ENCODE measurements at regions not wholly inside any gene's neighbourhood (a gene's known extent, or its start where the extent isn't known, plus 50 kb on each side); places are given as distances from the start of the nearest gene placed in this dataset.
A peak's percentile ranks its signal among the peaks of the same experiment; 100 is the strongest.

DNA sequence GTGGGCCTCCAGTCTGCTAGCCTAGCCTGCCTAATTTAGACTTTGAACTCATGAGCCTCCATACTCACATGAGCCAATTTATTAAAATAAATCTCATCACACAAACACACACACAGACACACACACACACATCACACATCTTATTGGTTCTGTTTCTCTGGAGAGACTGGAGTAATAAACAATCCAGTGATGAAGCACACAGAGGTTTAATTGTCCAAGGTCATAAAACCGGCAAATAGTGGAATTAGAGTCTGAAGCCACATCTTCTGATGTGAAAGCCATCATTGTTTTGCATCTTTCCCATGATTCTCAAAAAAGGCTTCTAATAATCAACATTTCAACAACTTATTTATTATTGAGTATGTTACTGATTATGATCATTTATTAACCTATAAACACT lies 249.4 kb upstream of the KCNH8 start:
- TF ChIP-seq, protein P1, sequence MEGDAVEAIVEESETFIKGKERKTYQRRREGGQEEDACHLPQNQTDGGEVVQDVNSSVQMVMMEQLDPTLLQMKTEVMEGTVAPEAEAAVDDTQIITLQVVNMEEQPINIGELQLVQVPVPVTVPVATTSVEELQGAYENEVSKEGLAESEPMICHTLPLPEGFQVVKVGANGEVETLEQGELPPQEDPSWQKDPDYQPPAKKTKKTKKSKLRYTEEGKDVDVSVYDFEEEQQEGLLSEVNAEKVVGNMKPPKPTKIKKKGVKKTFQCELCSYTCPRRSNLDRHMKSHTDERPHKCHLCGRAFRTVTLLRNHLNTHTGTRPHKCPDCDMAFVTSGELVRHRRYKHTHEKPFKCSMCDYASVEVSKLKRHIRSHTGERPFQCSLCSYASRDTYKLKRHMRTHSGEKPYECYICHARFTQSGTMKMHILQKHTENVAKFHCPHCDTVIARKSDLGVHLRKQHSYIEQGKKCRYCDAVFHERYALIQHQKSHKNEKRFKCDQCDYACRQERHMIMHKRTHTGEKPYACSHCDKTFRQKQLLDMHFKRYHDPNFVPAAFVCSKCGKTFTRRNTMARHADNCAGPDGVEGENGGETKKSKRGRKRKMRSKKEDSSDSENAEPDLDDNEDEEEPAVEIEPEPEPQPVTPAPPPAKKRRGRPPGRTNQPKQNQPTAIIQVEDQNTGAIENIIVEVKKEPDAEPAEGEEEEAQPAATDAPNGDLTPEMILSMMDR (IDR thresholded peaks at IDR 0.05; ENCODE audit: low read depth, low read length), result no peak
- H3K4me3 ChIP-seq (ENCODE audit: low read depth, low read length), result no peak overlapping the region
- DNase-seq (ENCODE audit: low read depth), result no peak

DNA sequence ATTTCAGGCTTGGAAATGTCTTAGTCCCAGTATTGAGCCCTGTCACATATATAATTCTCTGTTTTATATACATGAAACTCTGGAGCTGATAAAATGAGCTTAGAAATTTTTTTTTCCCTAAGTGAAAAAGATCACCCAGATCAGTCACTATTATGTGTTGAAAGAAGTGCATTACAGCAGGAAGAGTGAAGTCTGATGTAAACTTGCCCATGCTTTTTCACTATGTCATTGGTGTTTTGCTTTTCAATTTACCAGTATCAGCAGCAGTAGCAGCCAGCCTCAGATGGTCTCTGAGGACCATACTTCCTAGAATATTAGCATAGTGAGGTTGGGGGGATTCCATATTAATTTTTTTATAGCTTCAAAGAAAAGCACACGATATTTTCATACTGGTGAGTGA lies 255.6 kb upstream of the KCNH8 start:
- no peak for DNase-seq (ENCODE audit: low read depth)
- TF ChIP-seq, protein P1 (IDR thresholded peaks at IDR 0.05; ENCODE audit: low read depth, low read length), result no peak
- TF ChIP-seq, protein P2, sequence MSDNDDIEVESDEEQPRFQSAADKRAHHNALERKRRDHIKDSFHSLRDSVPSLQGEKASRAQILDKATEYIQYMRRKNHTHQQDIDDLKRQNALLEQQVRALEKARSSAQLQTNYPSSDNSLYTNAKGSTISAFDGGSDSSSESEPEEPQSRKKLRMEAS (IDR thresholded peaks at IDR 0.05; ENCODE audit: low read depth, low read length), result no peak
- TF ChIP-seq MYC (IDR thresholded peaks at IDR 0.05; ENCODE audit: low read depth, low read length) (no peak), POLR2A (IDR thresholded peaks at IDR 0.05; ENCODE audit: extremely low read depth, insufficient read length) (no peak)

DNA sequence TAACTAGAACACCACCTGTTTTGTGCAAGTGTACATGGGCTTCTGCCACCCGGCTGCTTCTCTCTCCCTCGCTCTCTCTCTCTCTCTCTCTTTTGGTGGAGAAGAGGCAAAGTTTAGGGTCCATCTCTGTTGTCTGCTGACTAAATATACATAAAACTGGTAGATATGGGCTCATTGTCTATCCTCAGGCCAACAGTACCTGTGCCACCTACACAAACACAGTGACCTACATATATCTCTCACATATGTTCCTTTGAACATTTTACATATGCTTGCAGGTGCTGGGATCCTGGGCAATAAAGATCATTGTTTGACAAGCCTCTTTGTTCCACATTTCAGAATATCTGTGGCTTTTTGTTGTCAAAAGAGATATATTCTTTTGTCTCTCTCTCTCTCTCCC lies 256.3 kb upstream of the KCNH8 start:
- no peak for TF ChIP-seq POLR2A (IDR thresholded peaks at IDR 0.05; ENCODE audit: extremely low read depth, insufficient read length)
- TF ChIP-seq MYC (IDR thresholded peaks at IDR 0.05; ENCODE audit: low read depth, low read length), result no peak
- TF ChIP-seq, protein P2 (IDR thresholded peaks at IDR 0.05; ENCODE audit: low read depth, low read length), result no peak
- TF ChIP-seq, protein P1 (IDR thresholded peaks at IDR 0.05; ENCODE audit: low read depth, low read length), result no peak

More for the DNA sequence above, 255.6 kb upstream of the KCNH8 start:
- H3K4me3 ChIP-seq (ENCODE audit: low read depth, low read length), result no peak overlapping the region

DNA sequence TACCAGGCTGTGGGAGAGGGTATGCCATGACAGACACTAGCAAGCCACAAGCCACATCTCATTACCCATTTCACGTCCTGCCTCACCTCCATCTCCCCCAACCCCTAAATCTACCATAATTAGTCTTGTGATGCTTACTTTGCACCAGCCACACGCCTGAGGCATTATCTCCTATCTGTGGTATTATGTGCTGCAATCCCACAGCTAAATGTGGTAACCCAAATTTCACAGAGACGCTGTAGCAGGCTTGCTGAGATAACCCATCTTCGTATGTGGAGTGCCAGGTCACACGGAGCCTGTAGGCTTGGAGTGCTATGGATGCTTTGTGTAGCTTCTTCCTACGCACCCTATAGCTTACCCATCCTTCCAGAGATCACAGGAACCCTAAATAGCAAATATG lies 256.7 kb upstream of the KCNH8 start:
- peak; percentile 31 for DNase-seq (ENCODE audit: low read depth)
- TF ChIP-seq MYC (IDR thresholded peaks at IDR 0.05; ENCODE audit: low read depth, low read length) (no peak), POLR2A (IDR thresholded peaks at IDR 0.05; ENCODE audit: extremely low read depth, insufficient read length) (no peak)
- TF ChIP-seq, protein P1 (IDR thresholded peaks at IDR 0.05; ENCODE audit: low read depth, low read length), result no peak
- TF ChIP-seq, protein P2 (IDR thresholded peaks at IDR 0.05; ENCODE audit: low read depth, low read length), result no peak
- no peak overlapping the region for H3K4me3 ChIP-seq (ENCODE audit: low read depth, low read length)

More for the DNA sequence above, 256.3 kb upstream of the KCNH8 start:
- DNase-seq (ENCODE audit: low read depth), result no peak
- H3K4me3 ChIP-seq (ENCODE audit: low read depth, low read length), result no peak overlapping the region

DNA sequence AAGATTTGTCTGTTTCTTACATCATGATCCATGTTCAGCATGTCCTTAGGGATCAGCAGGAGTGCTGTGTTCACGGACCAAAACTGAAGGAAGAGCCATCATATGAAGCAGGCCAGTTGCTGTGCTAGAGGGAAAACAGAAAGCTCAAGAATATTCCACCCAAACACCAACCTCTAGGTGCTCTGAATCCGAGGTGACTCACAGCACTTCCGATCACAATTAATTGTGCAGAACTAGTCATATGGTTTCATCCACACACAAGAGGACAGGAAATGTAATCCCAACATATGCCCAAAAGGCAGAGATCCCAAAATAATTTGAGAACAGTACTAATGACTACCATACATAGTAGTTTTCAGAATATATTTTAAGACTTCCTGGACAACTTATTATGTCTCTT lies 257.9 kb upstream of the KCNH8 start:
- DNase-seq (ENCODE audit: low read depth), result no peak
- H3K4me3 ChIP-seq (ENCODE audit: low read depth, low read length), result no peak overlapping the region
- TF ChIP-seq, protein P2 (IDR thresholded peaks at IDR 0.05; ENCODE audit: low read depth, low read length), result no peak
- TF ChIP-seq POLR2A (IDR thresholded peaks at IDR 0.05; ENCODE audit: extremely low read depth, insufficient read length), result no peak
- TF ChIP-seq, protein P1 (IDR thresholded peaks at IDR 0.05; ENCODE audit: low read depth, low read length), result no peak
- no peak for TF ChIP-seq MYC (IDR thresholded peaks at IDR 0.05; ENCODE audit: low read depth, low read length)

DNA sequence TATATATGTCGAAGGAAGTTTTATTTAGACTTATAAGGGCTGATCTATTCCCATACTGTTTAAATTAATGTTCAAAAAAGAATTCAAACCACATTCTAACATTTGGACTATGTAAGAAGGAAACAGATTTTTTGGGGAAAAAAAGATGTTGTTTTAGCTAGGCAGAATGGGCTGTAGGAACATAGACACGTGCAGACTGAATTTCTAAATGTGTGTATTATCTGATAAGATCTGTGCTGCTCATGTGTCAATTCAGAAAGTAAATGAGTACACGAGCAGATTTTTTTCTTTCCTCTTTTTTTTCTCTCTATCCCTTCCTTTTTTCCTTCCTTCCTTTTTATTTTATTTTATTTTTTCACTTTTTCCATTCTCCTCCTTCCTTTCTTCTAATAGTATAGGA lies 259.5 kb upstream of the KCNH8 start:
- DNase-seq (ENCODE audit: low read depth), result no peak
- no peak overlapping the region for H3K4me3 ChIP-seq (ENCODE audit: low read depth, low read length)
- TF ChIP-seq, protein P2 (IDR thresholded peaks at IDR 0.05; ENCODE audit: low read depth, low read length), result no peak
- no peak for TF ChIP-seq MYC (IDR thresholded peaks at IDR 0.05; ENCODE audit: low read depth, low read length)
- TF ChIP-seq POLR2A (IDR thresholded peaks at IDR 0.05; ENCODE audit: extremely low read depth, insufficient read length), result no peak
- TF ChIP-seq, protein P1 (IDR thresholded peaks at IDR 0.05; ENCODE audit: low read depth, low read length), result no peak

Data from NB4 (cell line).